DLD1 (cell line): ENCODE measurements at regions not wholly inside any gene's neighbourhood (a gene's known extent, or its start where the extent isn't known, plus 50 kb on each side); places are given as distances from the start of the nearest gene placed in this dataset.

ENCODE experiments used
- in situ Hi-C: cut with HindIII; loops from 2 replicates; pipeline ENCODE4 v1.10.0; 2017; ENCODE audit warnings: low sequenced_read_pairs

- in situ Hi-C loops: no loop called here
Observed at GRCh38 chr11:29782447-29782846, 234.4 kb downstream of the KCNA4 start.

DNA sequence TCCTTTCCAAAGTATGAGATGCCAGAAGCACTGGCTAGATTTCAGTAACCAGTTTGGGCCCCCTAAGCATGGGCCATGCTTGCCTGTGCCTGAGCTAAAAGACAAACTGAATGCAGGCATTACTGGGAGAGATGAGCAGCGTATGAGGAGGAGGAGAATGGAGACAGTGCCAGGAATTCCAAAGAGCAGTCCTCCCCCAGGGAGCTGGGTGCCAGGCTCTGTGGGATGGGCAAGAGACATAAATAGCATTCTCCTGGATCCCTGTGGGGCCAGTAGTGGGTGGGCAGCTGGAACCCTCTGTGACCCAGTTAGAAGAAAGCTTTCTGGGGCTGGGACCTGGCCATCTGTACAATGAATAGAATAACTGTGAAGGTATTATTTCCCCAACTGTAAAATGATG lies 235.6 kb downstream of the KCNA4 start:
- in situ Hi-C loops: no loop called here

DNA sequence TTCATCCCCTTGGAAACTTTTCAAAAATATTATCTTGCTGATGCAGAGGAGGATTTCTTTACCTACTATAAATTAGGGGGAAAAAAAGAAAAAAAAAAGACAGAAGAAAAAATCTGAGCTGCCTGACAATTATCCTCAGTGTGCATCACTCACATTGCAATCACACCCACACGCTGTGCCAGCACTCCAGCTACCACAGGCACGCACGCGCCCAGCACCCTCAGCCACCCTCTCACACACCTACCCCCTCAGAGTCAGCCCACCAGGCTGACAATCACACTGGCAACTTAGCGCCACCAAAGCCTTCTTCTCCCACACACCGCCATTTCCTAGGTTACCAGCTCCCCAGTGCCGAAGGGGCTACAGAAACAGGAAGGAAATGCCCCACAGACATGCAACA lies 236.1 kb downstream of the KCNA4 start:
- in situ Hi-C loops: no loop called here

DNA sequence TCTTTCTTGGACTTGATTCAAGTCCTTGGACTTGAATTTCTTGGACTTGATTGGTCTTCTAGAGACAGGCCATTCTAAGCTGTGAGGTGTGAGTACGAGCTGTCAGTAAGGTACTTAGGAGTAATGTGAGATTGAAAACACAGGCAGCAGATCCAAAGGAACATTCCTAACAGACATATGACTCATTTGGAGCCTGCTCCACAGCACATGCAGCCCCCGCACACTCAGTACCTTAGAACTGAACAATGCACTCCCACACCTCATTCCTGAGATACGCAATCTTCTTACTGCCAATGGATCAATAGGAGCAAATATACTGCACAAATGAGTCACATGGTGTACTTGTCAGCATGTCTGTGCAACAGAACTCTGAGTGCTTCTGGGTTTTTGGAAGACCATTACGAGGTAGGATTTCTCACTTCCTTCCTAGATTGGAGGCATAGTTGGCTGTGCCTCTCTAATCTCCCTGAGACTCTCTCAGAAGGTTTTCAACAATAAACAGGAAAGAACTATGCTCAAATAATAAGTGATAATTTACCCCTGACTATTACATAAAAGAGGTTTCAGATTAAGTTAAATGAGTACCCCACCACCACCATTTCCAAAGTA lies 243.1 kb downstream of the KCNA4 start:
- in situ Hi-C loops: no loop called here

DNA sequence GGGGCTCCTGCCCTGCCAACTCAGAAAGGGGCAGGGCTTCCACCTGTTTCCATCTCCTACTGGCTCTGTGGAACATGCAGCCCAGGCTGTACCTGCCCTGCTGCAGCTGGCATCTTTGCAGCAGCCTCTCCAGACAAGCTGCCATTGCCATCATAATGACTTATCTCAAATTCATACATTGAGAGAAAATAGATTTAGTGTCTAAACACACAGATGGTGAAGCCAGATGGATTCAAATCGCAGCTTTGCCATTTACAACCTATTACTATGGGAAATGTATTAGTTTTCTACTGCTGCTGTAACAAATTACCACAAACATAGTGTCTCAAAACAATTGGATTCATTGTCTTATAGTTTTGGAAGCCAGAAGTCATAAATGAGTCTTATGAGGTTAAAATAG lies 260.0 kb downstream of the KCNA4 start:
- in situ Hi-C loops: no loop called here

DNA sequence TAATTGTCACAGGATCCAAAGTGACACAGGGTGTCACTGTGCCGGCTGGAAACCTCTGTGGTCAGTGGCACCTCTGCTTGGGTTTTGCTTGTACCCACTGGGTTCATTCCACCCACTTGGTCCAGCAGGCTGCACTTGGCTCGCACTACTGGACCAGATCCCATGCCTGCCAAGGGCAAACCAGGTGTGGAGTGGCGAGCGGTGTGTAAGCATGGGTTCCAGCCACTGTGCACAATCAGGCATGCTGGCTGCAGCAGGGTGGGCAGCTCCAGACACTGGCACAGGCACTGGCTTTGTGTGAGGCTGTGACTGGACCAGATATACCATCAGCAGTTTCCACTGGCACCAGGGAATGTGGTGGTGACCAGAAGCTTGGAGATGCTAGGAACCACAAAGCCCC lies 261.4 kb downstream of the KCNA4 start:
- in situ Hi-C loops: no loop called here

- in situ Hi-C loops: no loop called here
Observed at GRCh38 chr11:29751618-29752017, 265.2 kb downstream of the KCNA4 start.

GRCh38 chr11:29750392-29750791 lies 266.4 kb downstream of the KCNA4 start:
- in situ Hi-C loops: no loop called here

DNA sequence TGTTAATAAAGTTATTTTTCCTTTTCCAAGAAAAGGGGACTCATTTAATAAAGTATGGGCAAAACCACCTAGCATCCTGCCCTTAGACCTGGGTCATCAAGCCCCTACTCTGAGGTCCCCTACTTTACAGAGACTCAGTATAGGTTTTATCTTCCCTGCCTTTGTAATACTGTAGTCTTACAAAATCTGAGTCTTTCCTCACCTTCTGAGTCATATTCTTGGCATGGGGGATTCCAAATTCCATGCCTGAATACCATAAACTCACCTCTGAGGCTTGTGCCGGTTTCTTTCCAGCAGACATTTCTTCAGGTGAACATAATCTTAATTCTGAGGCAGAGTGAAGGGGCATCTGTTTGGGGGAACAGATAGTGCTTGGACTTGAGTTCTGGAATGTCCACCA lies 282.5 kb downstream of the KCNA4 start:
- in situ Hi-C loops: no loop called here

DNA sequence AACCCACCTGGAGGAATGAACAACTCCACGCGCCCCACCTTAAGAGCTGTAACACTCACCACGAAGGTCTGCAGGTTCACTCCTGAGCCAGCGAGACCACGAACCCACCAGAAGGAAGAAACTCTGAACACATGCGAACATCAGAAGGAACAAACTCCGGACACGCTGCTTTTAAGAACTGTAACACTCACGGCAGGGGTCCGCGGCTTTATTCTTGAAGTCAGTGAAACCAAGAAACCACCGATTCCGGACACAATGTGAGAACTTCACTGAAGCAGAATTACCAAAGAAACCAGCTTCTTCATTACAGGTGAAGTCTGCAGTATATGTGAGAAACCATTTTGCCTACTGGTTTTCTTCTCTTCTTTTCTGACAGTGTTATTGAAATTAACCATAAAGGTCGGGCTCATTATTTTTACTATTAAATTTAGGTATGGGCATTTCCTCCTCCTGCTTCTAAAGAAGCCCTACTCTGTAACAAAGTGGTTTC lies 303.0 kb downstream of the KCNA4 start:
- in situ Hi-C loops: no loop called here

- in situ Hi-C loops: no loop called here
Observed at GRCh38 chr11:29712616-29713015, 304.2 kb downstream of the KCNA4 start.

- in situ Hi-C loops: no loop called here
Observed at GRCh38 chr11:29707924-29708323, 308.9 kb downstream of the KCNA4 start.

DNA sequence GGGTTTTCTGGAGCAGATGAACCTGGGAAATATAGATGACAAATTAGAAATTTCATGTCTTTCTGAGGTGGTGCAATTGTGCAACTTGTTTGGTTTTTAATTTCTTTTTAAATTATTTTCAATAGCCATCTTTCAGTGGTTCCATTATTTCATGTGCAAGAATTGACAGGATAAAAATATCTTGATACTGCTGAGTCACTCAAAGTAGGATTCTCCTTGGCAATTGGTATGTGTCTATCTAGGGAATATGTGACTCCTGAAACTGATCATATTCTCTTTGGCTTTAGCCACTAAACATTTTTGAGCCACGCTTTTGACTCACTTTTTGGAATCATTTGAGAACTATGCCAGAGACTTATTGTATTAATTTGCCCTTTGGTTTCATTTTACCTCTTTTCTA lies 331.5 kb downstream of the KCNA4 start:
- in situ Hi-C loops: no loop called here

DNA sequence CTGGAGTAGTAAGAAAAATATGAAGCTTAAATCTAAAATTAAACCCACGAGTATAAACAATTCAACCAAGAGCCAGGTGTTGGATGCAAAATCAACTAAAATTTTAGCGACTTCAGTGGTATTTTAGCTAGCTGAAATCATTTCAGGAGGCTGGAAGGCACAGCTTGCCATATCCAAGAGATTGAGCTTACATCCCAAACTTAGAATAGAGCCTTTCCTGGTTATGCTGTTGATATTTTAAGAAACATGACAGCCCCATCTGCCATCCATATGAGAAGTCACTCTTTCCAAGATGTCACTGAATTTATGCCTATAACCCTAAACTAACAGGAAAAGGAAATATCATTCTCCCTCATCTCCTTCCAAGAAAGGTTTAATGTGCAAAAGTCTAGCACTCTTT lies 334.0 kb downstream of the KCNA4 start:
- in situ Hi-C loops: no loop called here

- in situ Hi-C loops: no loop called here
Observed at GRCh38 chr11:29679996-29680395, 336.8 kb downstream of the KCNA4 start.

DNA sequence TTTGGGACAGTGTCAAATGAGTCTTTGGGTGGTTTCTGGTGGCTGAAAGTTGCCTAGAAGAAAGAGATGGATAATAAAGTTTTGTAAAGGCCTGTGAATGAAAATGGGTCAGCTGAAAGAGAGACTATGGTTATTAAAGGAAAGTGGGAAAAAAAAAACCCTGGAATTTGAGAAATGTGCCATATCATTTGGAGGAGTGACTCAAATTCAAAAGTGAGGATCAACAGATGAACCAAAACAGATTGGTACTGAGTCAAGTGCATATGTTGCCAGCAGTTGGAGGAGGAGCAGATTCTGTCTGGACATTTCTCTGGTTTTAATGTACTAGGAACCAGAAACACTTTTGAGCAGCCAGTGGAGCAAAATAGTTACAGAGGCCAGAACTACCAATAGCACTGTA lies 339.8 kb downstream of the KCNA4 start:
- in situ Hi-C loops: no loop called here

GRCh38 chr11:29669310-29669709 lies 347.5 kb downstream of the KCNA4 start:
- in situ Hi-C loops: no loop called here

- in situ Hi-C loops: no loop called here
Observed at GRCh38 chr11:29657709-29658108, 359.1 kb downstream of the KCNA4 start.

DNA sequence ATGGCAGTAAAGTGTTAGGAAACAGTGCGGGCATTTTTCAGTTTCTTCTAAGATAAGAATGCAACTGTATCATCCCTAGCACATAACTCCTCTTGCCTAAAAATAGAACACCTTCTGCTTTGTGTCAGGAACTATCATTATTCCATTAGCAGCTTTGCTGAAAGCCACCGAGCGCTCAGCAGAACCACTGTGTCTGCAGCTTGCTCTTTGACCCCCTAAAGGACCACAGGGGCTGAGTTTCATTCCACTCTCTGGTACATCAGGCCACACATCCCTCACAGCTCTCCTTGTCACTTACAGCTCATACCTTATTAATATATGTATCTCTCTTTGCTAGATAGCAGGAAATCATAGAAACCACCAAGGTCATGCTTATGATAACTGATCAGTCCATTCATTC lies 360.2 kb downstream of the KCNA4 start:
- in situ Hi-C loops: no loop called here

- in situ Hi-C loops: no loop called here
Observed at GRCh38 chr11:29645373-29645772, 371.5 kb downstream of the KCNA4 start.

DNA sequence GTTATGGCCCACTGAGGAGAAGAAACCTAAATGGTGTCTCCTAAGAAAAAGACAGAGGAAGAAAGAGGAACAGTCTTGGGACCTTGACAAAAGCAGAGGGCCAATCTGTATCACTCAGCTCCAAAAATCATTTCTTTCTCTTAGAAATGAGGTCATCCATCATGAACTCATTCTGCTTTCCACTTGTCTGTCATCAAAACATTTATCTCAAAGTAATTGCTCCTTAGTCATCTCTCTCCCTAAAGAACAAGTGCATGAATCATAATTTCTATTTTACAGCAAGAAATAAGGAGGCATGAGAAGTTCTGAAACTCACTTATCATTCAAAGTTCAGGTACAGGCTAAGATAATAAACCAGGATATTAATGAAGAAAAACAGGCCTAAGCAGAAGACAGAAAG lies 375.6 kb downstream of the KCNA4 start:
- in situ Hi-C loops: no loop called here

GRCh38 chr11:29634744-29635143 lies 382.1 kb downstream of the KCNA4 start:
- in situ Hi-C loops: no loop called here

DNA sequence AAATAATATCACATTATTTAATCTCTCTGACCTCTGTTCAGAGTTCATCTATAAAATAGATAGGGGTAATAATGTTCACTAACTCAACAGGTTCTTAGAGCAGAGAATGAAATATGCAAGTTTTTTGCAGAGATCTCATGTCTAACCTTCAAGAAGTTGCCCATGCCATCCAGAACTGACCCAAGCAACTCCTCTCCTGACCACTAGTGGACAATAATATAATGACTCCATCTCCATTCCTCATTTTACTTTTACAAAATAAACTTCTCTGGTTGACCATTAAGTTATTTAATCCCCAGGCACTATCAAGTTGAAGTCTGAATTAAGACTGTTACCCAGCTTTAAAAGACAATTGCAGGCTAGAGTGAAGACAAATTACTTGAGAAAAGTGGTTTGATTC lies 382.6 kb downstream of the KCNA4 start:
- in situ Hi-C loops: no loop called here
